Middle frontal gyrus (tissue), 1 donor: ENCODE measurements at regions not wholly inside any gene's neighbourhood (a gene's known extent, or its start where the extent isn't known, plus 50 kb on each side); places are given as distances from the start of the nearest gene placed in this dataset.

Experiments used
- DNase-seq: peaks from one replicate; pipeline ENCODE4 v3.0.0-alpha.2; 2015; ENCODE audit warnings: low spot score; ENCODE audit errors: extremely low spot score

GRCh38 chr5:81856948-81857928 lies 106.3 kb upstream of the SSBP2 start:
- peak; percentile 50 for DNase-seq

- DNase-seq: no peak
These were observed 104.7 kb upstream of the SSBP2 start for GRCh38 chr5:81855591-81855990.

- no peak for DNase-seq
These were observed 104.0 kb upstream of the SSBP2 start for GRCh38 chr5:81854915-81855314.

- no peak for DNase-seq
These were observed 103.6 kb upstream of the SSBP2 start for GRCh38 chr5:81854485-81854884.

GRCh38 chr5:81853030-81853357 lies 102.1 kb upstream of the SSBP2 start:
- no peak for DNase-seq

GRCh38 chr5:81852291-81853029 lies 101.6 kb upstream of the SSBP2 start:
- DNase-seq: no peak

GRCh38 chr5:81851481-81852178 lies 100.7 kb upstream of the SSBP2 start:
- DNase-seq: peak; percentile 94

GRCh38 chr5:81850501-81851357 lies 99.8 kb upstream of the SSBP2 start:
- no peak for DNase-seq

- DNase-seq: no peak
These were observed 99.0 kb upstream of the SSBP2 start for GRCh38 chr5:81849770-81850367.

GRCh38 chr5:81848362-81848880 lies 97.5 kb upstream of the SSBP2 start:
- no peak for DNase-seq

- DNase-seq: no peak
These were observed 95.4 kb upstream of the SSBP2 start for GRCh38 chr5:81846301-81846700.

GRCh38 chr5:81843845-81844244 lies 92.9 kb upstream of the SSBP2 start:
- no peak for DNase-seq

- DNase-seq: no peak
These were observed 92.0 kb upstream of the SSBP2 start for GRCh38 chr5:81842795-81843398.

- DNase-seq: no peak
These were observed 88.1 kb upstream of the SSBP2 start for GRCh38 chr5:81839034-81839433.

- DNase-seq: no peak
These were observed 87.5 kb upstream of the SSBP2 start for GRCh38 chr5:81838307-81838906.

GRCh38 chr5:81837667-81838306 lies 86.9 kb upstream of the SSBP2 start:
- DNase-seq: no peak

GRCh38 chr5:81835814-81836367 lies 85.0 kb upstream of the SSBP2 start:
- DNase-seq: no peak

- no peak for DNase-seq
These were observed 83.2 kb upstream of the SSBP2 start for GRCh38 chr5:81834021-81834660.
